ENCODE measurements at regions not wholly inside any gene's neighbourhood (a gene's known extent, or its start where the extent isn't known, plus 50 kb on each side); places are given as distances from the start of the nearest gene placed in this dataset.
"Not testable (repeated sequence)": the region's sequence is repeated elsewhere in the genome, so short reads cannot be mapped to it uniquely, and the experiment has no call there.

GRCh38 chr3:151587659-151588058, 126.8 kb upstream of the IGSF10 start:
- not testable (repeated sequence) for TF ChIP-seq CTCF, POLR2A, POLR2AphosphoS5, EP300 (IDR thresholded peaks at IDR 0.05)

Measured in suprapubic skin (tissue), 4 donors.